Lower lobe of right lung (tissue), 2 donors: ENCODE measurements at regions not wholly inside any gene's neighbourhood (a gene's known extent, or its start where the extent isn't known, plus 50 kb on each side); places are given as distances from the start of the nearest gene placed in this dataset.

Experiments
- ATAC-seq, 2 donors: fragments of 200-7000 bp; cut with Tn5 transposase; one replicate each; pipeline ENCODE4 v1.9.1; 2020 to 2022; ENCODE audit warnings: mild to moderate bottlenecking in 2 of 2, moderate library complexity in 2 of 2
- DNase-seq: peaks from one replicate; pipeline ENCODE4 v3.0.0-alpha.2; 2020
- H3K27ac ChIP-seq: fragments of 200-600 bp; one replicate; pipeline ENCODE4 v1.8.0; 2022
- H3K27me3 ChIP-seq: fragments of 200-600 bp; one replicate; pipeline ENCODE4 v1.8.0; 2022; ENCODE audit warnings: low read depth
- H3K36me3 ChIP-seq: fragments of 200-600 bp; one replicate; pipeline ENCODE4 v1.8.0; 2022; ENCODE audit warnings: mild to moderate bottlenecking
- H3K4me1 ChIP-seq: fragments of 200-600 bp; one replicate; pipeline ENCODE4 v1.8.0; 2022
- H3K4me3 ChIP-seq: fragments of 200-600 bp; one replicate; pipeline ENCODE4 v1.8.0; 2022; ENCODE audit warnings: mild to moderate bottlenecking
- H3K9me3 ChIP-seq: fragments of 200-600 bp; one replicate; pipeline ENCODE4 v1.8.0; 2022
- CTCF ChIP-seq: fragments of 200-600 bp; IDR thresholded peaks from one replicate; pipeline ENCODE4 v1.8.0; 2022; ENCODE audit warnings: antibody characterized with exemption, mild to moderate bottlenecking
- intact Hi-C: fragments of 100-400 bp; cut with DNase I; formaldehyde crosslinking; loops from one replicate; pipeline ENCODE4 v1.11.0; 2022
- donor health status: DM: no; HTN: yes; CAD: no; lungs with severe emphysema.

GRCh38 chr20:54981175-54981574 lies 505.8 kb downstream of the DOK5 start:
- Histone ChIP-seq H3K4me3 (no peak overlapping the region), H3K9me3 (no peaks in the 10 kb centered on the region), H3K27me3 (no peaks in the 10 kb centered on the region), H3K4me1 (no peaks in the 10 kb centered on the region), H3K36me3 (no peaks in the 10 kb centered on the region), H3K27ac (no peak overlapping the region)
- DNase-seq (no peak), ATAC-seq (no peak)
- intact Hi-C loops, result no loop called here
- no peak for TF ChIP-seq CTCF

GRCh38 chr20:54980103-54980960 lies 504.9 kb downstream of the DOK5 start:
- no peak for ATAC-seq
- Histone ChIP-seq H3K36me3 (no peaks in the 10 kb centered on the region), H3K27ac (no peak overlapping the region), H3K4me3 (no peak overlapping the region), H3K9me3 (no peaks in the 10 kb centered on the region), H3K27me3 (no peaks in the 10 kb centered on the region), H3K4me1 (no peaks in the 10 kb centered on the region)
- peak; percentile 23 for TF ChIP-seq CTCF
- no peak for DNase-seq
- intact Hi-C loops, result no loop called here

- intact Hi-C loops, result no loop called here
- DNase-seq, result no peak
- Histone ChIP-seq H3K27ac (no peak overlapping the region), H3K36me3 (no peaks in the 10 kb centered on the region), H3K9me3 (no peaks in the 10 kb centered on the region), H3K4me3 (no peak overlapping the region), H3K4me1 (no peaks in the 10 kb centered on the region), H3K27me3 (no peaks in the 10 kb centered on the region)
- no peak for TF ChIP-seq CTCF
- no peak for ATAC-seq
Measured at GRCh38 chr20:54950304-54950703, 474.9 kb downstream of the DOK5 start.

- no peak for DNase-seq
- no peaks in the 10 kb centered on the region for H3K36me3 ChIP-seq
- no peak for TF ChIP-seq CTCF
- no peak overlapping the region for H3K4me3 ChIP-seq
- H3K9me3 ChIP-seq, result no peaks in the 10 kb centered on the region
- ATAC-seq, result no peak
- H3K27ac ChIP-seq, result no peak overlapping the region
- intact Hi-C loops, result no loop called here
- no peaks in the 10 kb centered on the region for H3K4me1 ChIP-seq
- no peaks in the 10 kb centered on the region for H3K27me3 ChIP-seq
Measured at GRCh38 chr20:54941666-54942065, 466.3 kb downstream of the DOK5 start.

- intact Hi-C loops, result no loop called here
- Histone ChIP-seq H3K27ac (no peak overlapping the region), H3K9me3 (no peaks in the 10 kb centered on the region), H3K4me1 (no peaks in the 10 kb centered on the region), H3K36me3 (no peaks in the 10 kb centered on the region), H3K27me3 (no peaks in the 10 kb centered on the region), H3K4me3 (no peak overlapping the region)
- no peak for ATAC-seq
- no peak for TF ChIP-seq CTCF
- no peak for DNase-seq
Measured at GRCh38 chr20:54940522-54940921, 465.1 kb downstream of the DOK5 start.
